Activated CD8-positive, alpha-beta memory T cell treated with anti-CD3 and anti-CD28 coated beads for 36 hours (primary cell): ENCODE measurements at regions not wholly inside any gene's neighbourhood (a gene's known extent, or its start where the extent isn't known, plus 50 kb on each side); places are given as distances from the start of the nearest gene placed in this dataset.
"Not testable (repeated sequence)": the region's sequence is repeated elsewhere in the genome, so short reads cannot be mapped to it uniquely, and the experiment has no call there.

Source experiments
- CTCF ChIA-PET: fragments of 350-600 bp; sonication (Branson Sonifier 250); formaldehyde crosslinking; loops from one replicate; lab custom pipeline; 2021; ENCODE audit warnings: antibody characterized with exemption; lab: Charles Lee
- POLR2A ChIA-PET: fragments of 350-600 bp; sonication (Branson Sonifier 250); formaldehyde crosslinking; loops from one replicate; lab custom pipeline; 2021; ENCODE audit warnings: antibody characterized with exemption; lab: Charles Lee

DNA sequence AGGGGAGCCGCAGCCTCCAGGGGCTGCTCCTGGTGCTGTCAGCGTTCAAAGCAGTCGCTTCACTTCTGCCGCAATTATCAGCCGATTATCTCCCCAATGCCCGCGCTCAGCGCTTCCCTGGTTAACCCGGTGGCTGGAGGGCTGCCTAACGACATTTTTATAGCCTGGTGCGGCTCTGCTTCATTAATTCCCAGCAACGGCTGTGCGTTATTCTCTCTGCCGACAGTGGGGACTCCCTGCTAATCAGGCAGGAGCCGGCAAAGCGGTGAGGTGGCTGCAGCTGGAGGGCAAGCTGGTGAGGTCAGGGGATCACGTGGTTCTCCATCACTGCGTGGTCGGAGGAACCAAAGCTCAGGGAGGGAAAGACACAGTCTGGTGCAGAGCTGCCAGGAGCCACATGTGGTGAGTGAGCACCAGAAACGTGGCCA lies 62.9 kb downstream of the GLRX5 start:
- ChIA-PET CTCF (no interaction called here), POLR2A (no interaction called here)

DNA sequence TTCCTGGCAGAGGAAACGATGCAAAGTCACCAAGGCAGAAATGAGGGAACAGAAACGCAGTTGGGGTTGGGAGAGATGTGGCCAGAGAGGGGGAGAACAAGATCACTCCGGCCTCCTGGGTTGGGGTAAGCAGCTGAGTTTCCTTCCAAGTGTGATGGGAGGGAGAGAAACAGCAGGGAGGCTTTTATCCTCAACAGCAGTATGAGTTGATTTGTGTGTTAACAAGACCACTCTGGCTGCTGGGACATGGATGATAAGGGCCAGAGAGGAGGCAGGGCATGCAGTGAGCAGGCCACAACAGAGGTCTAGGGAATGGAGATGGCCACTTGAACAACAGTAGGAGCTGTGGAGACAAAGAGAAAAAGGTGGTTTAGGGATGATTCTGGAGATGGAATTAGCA lies 66.8 kb downstream of the GLRX5 start:
- ChIA-PET POLR2A (no interaction called here), CTCF (no interaction called here)

DNA sequence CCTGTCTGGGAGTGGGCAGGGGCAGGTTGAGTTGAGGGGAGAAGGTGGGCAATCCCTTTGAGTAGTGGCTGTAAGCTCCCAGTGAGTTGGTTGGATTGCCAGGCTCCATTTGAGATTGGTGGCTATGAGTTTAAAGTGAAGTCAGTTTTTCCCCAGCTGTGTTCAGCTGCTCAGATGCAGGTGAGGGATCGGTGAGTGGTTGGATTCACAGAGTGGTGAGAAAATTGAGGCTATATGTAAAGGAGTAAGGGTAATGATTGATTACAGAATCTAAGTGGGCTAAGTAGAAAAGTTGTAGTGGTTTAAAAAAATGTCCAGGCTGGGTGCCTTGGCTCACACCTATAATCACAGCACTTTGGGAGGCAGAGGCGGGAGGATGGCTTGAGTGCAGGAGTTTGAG lies 68.6 kb downstream of the GLRX5 start:
- POLR2A ChIA-PET = interaction anchor here (0.7 kb wide), 1 partner anchor 11 kb away, joined by 6 read pairs; no protein-coding TSS in a partner anchor
- CTCF ChIA-PET = no interaction called here

DNA sequence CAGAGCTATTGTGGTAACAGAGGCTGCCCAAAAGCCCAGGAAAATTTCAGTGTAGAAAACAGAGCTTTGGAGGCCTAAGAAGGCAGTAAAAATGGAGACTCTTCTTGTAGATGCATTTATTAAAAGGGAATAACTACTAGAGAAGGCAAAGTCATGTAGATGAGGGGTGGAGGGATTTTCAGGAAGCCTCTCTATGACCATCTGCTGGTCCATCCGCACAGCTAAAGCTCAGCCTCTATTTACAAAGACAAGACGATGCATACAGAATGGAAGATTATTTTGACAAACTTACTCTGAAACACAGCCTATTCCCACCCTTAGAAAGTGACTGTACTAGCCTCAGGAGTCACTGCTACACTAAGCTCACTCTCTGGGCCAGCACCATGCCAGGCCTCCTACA lies 71.4 kb downstream of the GLRX5 start:
- POLR2A ChIA-PET = no interaction called here
- CTCF ChIA-PET = no interaction called here

DNA sequence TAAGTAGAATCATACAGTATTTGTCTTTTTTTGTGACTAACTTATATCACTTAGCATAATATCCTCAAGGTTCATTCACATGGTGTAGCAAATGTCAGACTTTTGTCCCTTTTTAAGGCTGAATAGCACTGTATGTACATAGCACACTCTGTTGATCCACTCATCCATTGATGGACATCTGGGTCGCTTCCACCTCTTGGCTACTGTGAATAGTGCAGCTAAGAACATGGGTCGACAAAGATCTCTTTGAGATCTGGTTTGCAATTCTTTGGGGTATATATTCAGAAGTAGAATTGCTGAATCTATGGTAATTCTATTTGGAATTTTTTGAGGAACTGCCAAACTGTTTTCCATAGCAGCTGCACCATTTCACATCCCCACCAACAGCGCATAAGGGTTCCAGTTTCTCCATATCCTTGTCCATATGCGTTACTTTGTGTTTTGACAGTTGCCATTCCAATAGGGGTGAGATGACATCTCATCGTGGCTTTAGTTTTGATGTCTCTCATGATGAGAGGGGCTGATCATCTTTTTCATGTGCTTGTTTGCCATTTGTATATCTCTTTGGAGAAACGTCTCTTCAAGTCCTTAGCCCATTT lies 73.9 kb downstream of the GLRX5 start:
- ChIA-PET POLR2A (no interaction called here), CTCF (no interaction called here)

DNA sequence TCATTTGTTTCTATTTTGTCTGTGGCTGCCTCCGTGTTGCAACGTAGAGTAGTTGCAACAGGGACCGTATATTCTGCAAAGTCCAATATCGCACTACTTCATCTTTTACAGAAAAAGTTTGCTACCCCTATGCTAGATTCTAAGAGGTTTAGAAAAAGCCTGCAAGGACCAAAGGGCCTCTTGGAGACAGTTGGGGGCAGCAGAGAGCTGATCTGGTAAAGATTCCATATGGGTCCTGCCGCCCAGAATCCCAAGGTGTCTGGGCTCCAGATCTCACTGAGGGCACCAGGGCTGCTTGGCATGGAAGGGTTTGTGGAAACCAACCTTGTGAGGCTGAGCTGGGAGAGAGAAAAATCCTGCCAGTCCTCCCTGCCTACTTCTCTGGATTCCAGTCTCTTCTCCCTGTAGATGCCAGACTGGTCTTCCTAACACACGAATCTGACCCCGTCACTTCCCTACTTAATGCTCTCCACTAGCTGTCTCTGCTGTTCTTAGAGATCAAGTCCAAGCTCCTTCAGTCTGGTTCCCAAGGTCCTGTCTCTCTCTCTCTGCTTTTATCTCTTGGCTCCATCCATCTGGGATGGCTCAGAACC lies 74.6 kb downstream of the GLRX5 start:
- ChIA-PET POLR2A (no interaction called here), CTCF (no interaction called here)

DNA sequence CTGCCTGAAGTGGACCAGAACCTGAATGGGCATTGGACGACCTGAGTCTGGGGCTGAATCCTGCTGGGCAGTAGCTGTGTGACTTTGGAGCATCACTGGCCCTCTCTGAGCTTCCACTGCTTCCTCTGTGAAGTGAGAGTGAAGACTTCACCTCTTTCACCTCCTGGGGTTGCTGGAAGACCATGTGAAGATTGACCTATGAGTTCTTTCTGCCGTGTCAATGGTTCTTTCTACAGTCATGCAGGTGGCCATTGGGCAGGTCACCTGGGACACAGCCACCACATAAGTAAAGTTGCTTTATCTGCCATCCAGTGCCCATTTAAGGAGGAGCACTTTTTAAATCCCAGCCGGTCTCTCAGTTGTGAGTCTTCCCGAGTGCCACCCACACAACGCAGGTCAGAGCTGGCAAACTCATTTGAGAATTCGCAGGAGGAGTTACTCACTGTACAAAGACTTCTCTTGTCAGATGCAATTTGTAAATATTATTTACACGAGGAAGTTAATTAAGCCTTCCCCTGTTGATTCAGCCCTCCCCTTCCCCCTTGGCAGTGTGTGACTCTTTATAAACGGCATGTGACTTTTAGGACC lies 74.8 kb upstream of the TCL1B start:
- POLR2A ChIA-PET = no interaction called here
- CTCF ChIA-PET = no interaction called here

DNA sequence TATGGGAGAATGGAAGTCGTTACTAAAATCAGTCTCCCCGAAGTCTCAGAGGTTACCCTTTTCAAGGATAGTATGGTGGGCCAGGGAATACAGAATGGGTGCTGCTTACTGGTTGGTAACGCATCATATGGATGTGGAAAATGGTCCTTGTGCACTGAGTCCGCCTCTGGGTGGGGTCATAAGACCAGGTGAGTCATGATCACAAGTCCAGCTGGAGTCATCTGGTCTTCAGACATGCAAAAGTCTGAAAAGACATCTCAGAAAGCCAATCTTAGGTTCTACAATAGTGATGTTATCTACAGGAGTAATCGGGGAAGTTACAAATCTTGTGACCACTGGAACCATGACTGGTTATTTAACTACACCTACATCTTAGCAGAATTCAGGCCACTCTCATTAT lies 71.9 kb upstream of the TCL1B start:
- POLR2A ChIA-PET = no interaction called here
- CTCF ChIA-PET = no interaction called here

DNA sequence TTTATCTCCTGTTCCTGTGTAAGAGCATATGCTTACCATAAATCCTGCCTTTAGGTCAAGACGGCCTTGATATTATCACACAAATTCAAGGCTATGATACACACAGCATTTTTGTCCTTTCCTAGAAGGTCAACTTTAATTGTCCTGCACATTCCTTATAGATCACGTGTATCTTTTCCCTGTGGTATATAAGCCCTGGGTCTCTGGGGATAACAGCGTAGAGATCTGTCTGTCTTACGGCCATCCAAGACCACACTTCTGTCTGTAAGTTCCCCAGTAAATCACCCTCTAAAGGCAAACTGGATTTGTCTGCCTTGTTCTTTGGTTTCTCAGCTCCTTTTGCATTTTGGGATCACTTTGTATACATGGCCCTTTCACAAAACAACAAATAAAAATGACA lies 69.5 kb upstream of the TCL1B start:
- POLR2A ChIA-PET = no interaction called here
- CTCF ChIA-PET = no interaction called here

DNA sequence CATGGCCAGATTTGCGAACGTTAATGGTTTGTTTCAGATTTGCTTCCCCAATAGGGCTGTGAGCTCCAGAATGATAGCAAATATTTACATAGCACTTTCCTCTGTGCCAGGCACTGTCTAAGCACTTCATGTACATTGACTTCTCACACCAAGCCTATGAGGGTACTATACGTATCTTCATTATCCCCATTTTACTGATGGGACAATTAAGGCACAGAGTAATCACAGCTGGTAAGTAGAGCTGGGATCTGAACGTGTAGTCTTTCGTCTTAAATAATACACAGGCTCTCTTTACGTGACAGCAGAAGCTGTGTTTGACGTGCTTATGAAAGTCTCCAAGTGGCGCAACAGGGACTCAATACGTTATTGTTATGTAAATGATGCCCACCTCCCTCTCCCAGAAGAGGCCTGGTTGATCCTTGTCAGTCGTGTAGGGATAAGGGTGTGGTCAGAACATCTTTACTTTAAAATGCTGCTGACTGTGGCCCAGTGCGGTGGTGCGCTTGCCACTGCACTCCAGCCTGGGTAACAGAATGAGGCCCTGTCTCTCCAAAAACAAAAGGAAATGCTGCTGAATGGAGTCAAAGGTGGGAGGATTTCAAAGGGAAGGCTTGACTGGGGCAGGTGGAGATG lies 66.3 kb upstream of the TCL1B start:
- ChIA-PET CTCF (no interaction called here), POLR2A (no interaction called here)

DNA sequence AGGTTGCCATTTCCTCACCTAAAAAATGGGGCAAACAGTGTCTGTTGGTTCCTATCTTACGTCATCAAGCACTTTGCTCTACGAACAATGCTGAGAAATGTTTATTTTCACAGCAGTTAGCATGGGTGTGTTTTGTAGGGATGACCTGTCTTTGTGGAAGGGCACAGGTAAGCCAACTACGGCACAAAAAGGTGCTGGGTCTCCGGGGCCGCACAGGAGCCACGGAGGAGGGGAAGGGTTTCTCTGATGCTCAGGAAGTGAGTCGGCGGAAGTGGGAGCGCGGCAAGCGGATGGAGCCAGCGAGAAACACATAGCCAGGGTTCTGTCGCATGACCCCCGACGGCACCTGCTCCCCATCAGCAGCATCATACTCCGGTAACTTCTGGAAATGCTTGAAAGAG lies 65.6 kb upstream of the TCL1B start:
- ChIA-PET CTCF (no interaction called here), POLR2A (no interaction called here)

DNA sequence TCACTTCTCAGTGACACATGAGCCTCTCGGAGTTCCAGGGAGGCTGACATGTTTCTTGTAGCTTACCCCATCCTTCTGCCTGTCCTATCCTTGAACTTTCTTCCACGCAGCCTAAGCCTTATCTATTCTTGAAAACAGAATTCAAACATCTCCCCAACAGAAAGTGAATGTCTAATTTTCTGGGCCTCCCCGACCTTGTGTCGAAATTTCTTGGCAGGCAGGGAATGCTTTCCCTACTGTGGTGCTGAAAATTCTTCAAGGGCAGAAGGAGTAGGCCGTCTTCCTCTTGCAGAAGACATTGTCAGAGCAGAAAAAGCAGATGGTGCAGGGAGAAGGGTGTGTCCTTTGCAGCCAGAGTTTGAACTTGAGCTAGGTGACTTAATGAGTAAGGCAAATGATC lies 63.0 kb upstream of the TCL1B start:
- CTCF ChIA-PET = no interaction called here
- POLR2A ChIA-PET = no interaction called here

DNA sequence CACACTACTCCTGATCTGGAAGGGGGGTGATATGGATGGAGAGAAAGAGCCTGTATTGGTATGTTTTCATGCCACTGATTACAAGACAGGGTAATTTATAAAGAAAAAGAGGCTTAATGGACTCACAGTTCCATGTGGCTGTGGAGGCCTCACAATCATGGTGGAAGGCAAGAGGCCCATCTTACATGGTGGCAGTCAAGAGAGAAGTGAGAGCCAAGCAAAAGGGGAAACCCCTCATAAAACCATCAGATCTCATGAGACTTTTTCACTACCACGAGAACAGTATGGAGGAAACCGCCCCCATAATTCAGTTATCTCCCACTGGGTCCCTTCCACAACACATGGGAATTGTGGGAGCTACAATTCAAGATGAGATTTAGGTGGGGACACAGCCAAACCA lies 60.5 kb upstream of the TCL1B start:
- POLR2A ChIA-PET, CTCF ChIA-PET: not testable (repeated sequence)

DNA sequence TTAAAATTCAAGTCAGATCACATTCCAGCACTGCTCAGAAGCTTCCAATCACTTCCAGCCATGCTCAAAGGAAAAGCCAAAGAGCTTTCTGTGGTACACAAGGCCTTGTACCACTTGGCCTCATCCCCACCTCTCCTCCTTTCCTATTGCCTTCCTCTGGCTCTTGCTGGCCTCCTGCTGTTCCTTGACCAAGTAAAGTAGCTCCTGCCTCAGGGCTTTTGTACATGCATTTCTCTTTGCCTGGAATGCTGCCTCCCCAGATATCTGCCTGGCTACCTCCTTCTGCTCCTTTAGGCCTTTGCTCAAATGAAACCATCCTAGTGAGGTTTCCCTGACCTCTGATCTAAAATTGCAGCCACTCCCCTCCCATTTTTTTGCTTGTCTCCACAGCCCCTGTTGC lies 51.2 kb upstream of the TCL1B start:
- ChIA-PET CTCF (no interaction called here), POLR2A (no interaction called here)
